T-helper 1 cell treated with Interleukin-12 subunit alpha and Interleukin-12 subunit beta and Interleukin-4 antibody, amounts not matched to agents 30 ng/mL and 1 ng/mL, for 36 hours (primary cell): ENCODE measurements at regions not wholly inside any gene's neighbourhood (a gene's known extent, or its start where the extent isn't known, plus 50 kb on each side); places are given as distances from the start of the nearest gene placed in this dataset.

Source experiments
- intact Hi-C: fragments of 100-400 bp; cut with micrococcal nuclease; formaldehyde crosslinking; loops from one replicate; pipeline ENCODE4 v1.15.1; 2024

DNA sequence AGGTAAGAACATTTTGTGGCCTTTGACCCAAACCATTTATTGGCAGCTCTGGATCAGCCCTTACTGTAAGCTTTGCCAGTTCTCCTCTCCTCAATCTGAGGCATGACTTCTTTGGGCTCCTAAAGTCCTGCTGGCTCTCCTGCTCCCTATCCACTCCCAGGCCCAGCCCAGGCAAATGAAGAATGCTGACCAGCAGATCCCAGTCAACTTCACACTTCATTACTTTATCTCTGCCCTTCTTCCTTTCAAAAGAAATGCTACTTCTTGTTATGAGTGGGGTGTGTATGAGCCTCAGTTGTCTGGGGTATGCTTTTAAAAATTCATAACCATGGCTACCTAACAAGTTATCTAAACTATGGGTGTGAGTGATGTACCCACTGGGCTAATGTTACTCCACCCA, 479.6 kb downstream of the ACTL7B start:
- intact Hi-C loops: no loop called here

DNA sequence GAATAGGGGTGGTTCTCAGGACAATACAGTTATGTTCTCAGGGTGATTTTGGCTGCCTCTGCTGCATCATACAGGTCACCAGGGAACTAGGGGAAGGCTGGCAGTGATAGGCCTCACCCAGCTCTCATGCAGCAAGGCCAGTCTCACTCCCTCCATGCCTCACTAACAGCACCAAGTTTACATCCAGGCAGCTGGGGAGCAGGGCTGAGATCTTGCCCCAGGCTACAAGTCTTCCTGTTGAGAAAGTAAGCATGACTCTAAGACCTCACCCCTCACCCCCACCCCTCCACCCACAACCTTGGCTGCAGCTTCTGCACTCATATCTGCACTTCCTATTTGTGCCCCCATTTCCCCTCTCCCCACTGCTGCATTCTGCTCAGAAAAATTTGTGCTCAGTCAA, 481.2 kb downstream of the ACTL7B start:
- intact Hi-C loops: no loop called here

DNA sequence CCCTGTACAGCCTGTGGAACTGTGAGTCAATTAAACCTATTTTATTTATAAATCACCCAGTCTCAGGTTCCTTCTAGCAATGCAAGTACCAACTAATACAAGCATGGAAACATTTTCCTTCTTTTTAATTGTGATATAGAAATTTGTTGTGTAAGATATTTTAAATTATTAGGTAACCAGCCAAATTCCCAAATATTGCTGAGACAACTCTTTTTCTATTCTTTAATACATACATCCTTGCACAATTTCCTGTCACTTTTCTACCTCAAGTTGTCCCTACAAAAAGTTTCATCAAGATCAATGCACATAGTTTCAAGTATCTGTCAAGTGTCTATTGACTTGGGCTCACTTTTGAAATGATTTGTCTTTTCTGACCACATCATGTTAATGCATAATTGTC, 488.6 kb downstream of the ACTL7B start:
- intact Hi-C loops: no loop called here

DNA sequence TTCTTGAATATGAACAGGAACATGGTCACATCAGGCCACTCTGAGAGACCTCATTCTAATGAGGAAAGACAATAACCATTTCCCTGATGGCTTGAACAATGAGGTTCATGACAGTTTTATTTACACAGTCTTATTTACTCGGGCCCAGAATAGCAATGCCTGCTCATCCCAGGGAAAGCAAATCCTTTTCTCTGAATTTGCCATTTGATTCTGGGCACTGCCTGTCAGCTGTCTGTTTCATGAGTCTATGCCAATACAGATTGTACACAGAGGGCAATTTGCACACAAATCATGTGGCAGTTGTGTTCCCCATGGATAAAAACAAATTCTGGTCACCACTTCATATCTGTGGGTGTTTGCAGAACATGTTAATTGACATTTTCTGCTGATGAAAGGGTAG, 492.5 kb downstream of the ACTL7B start:
- intact Hi-C loops: no loop called here

DNA sequence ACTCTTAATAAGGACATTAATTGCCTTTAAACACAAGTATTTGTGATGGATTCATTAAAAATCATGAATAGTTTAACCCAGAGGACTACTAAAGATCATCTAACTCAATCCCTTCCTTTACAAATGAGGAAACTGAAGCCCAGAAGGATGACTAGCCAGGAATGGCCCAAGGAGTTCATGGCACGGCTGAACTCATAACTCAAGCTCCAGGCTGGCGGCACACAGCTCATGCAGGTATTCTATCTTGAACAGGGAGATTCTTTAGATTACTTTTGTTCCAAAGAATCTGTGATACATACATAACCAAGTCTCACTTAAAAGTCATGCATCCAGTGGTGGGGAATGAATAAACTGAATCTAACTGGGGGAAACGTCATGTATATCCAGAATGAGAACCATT, 495.5 kb downstream of the ACTL7B start:
- intact Hi-C loops: no loop called here

DNA sequence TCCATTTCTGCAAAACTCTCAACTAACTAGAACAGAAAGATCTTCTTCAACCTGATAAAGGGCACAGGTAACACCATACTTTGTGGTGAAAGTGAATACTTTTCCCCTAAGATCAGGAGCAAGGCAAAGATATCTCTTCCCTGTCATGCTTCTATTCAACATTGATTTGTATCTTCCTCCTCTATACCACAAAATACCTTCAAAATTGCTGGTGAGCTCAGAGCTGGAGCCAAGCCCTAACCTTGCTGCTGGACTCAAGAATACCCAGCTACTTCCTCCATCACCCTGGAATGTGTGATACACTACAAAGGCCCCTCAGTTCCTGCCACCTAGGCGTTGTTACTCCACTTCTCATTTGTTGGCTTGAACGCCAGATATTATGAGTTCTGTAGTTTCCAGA, 499.0 kb downstream of the ACTL7B start:
- intact Hi-C loops: no loop called here

DNA sequence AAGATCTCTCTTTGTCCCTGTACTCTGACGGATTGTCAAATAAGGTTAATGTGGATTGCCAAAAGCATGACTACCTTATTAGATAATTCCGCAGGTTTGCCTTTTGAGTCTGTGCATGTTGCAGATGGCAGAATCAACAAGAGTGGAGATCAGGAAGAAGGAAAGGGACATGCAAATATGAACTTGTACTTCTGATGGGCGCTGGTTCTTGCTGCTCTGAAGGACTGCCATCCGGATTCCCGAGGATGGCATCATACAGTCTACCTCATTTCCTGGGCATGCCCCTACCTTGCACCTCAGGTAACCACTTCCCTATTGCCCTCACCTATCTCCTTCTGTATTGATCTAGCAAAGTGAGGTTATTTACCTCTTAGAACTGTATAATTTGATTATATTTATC, 504.2 kb downstream of the ACTL7B start:
- intact Hi-C loops: no loop called here

DNA sequence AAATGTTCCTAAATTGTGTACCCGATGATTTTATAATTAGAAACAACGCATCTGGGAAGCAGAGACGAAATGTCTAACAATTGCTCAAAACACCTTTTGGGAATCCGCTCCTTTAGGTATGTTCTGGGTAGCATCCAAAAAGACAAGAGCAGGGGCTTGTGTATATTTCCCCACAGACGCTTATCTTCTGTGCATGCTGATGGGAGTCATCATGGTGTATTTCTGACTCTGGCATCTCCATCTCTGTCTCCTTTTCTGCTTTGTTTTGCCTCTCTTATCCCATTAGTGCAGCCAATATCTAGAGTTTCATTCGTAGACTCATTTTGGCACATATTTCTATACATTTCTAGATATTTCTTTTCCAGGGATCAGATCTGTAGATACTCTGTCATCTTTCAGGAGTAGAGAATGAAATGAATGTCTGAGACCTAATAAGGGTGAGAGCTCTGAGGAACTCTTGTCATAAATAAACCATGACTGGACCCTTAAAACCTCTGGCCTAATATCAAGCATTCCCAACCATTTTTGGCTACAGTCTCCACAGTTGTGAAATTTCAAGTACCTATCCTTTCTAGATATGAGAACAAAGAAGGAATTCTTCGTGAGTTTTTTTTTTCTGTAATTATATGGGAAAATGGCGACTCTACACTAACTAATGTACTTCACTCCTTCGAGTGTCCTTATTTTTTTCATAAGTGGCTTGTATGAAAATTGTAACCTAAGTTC, 508.2 kb downstream of the ACTL7B start:
- intact Hi-C loops: no loop called here

DNA sequence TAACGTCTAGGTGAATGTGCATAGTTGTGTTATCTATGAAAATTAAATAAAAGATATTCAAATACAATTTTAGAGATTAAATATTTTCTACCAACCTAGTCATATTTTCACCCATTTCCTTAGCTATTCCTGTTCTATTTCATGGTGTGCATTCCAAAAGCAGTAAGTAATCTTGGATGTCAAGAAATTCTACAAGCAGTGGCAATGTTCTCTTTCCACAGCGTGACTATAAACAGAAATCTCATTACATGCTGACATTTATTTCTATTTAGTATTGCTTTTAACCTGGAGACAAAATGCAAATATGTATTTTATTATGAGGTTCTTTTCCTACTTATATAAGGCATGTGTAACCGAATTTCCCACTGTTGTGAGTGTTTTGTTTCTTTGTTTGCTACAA, 510.0 kb downstream of the ACTL7B start:
- intact Hi-C loops: no loop called here

DNA sequence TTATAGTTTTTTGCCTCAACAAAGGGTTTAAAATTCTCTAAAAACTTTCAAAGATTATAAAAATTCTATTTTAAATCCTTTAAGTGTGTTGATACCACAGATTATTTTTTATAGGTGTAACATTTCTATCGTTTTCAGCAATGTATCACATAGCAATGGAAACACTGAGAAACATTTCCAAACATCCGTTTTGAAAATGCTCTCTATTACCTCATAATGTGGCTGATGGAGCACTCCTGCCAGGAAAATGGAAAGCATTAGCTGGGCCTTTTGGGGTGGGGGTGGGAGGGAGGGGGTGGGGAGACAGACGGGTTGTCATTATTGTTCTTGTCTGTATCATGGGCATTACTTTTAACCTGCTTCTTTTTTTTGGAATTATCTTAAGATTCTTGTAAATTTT, 516.5 kb downstream of the ACTL7B start:
- intact Hi-C loops: no loop called here

DNA sequence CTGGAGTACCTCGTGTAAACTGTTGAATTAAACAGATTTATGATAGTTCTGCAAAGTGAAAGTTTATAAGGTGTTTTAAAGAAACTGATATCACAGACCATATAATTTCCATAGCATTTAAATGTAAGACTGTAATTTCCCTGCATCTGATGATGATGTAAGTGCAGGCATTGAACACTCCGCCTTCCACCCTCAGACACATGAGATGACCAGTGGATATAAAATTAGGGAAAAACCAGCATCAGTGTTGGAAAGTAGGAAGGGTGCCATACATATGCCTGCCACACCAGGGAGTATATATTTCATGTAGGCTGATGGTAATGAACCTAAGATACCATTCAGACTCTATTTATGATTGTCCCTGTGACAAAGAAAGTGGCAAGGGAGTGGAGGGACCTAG, 519.2 kb downstream of the ACTL7B start:
- intact Hi-C loops: no loop called here

DNA sequence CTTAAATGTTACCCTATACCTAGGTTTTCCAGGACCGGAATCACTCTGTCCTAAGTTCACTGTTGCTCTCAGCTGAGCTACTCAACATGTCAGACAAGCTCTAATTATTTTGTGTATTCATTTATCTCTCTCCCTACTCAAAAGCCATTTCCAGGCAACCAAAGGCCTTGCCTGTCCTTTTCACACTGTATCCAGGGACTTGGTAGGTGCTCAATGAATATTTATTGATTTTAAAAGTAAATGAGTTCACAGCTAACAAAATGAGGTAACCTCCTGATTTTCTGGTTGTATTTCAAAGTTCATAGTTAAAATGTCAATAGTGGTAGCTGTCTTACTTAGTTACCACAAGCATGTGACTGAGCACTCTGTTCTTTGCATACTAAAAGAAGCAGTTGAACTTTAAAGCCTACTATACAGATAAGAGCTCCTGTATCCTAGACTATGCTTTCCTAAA, 522.2 kb downstream of the ACTL7B start:
- intact Hi-C loops: no loop called here

DNA sequence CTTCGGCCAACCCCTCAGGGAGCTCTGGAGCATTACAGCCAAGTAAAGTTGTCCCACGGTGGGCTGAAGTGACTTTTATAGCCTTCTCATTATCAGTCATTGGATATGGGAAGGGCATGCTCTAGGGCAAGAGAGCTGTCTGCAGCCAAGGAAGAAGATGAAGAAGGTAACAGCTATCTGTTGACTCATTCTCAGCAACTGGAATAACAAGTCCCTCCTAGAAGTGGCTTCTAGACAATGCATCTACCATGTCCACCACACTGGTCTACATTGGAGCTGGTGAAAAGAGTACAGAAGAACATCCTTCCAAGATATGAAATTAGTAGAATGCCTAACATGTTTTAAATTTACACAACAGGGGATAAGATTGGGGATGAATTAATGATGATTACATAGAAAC, 524.2 kb downstream of the ACTL7B start:
- intact Hi-C loops: no loop called here

DNA sequence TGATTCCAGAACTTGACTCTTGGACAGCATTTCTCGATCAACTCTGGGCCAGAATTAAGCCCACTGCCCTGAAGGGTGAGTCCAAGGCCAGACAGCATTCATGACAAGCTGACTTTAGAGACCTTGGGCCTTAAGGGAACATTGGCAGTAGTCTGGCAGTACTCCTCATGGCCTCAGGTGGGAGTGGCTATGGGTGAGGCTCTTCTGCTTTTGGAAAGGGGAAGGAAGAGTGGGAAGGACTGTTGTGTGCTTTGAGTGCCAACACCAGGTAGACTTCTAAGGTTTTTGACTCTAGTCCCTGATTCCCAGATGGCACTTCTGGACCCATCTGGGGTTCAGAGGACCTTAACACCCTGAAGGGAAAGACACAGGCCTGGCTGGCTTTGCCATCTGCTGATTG, 530.4 kb downstream of the ACTL7B start:
- intact Hi-C loops: no loop called here

DNA sequence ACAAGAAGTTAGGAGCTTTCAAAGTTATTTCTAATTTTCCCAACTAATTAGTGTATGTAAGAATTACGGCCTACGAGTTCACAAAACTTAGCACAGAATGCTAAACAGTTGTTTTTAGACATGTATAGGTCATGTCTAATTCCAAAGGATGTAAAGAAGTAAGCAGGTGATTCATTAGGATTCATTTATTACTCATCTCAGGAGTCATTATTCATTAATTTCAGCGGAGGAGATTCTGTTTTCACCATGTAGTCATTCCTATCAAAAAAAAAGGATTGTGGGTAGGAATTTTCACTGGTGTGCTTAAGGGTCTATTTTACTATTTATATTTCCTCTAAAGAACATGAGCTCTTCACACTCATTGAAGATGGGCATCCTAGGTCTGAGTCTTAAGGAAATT, 532.2 kb downstream of the ACTL7B start:
- intact Hi-C loops: no loop called here

DNA sequence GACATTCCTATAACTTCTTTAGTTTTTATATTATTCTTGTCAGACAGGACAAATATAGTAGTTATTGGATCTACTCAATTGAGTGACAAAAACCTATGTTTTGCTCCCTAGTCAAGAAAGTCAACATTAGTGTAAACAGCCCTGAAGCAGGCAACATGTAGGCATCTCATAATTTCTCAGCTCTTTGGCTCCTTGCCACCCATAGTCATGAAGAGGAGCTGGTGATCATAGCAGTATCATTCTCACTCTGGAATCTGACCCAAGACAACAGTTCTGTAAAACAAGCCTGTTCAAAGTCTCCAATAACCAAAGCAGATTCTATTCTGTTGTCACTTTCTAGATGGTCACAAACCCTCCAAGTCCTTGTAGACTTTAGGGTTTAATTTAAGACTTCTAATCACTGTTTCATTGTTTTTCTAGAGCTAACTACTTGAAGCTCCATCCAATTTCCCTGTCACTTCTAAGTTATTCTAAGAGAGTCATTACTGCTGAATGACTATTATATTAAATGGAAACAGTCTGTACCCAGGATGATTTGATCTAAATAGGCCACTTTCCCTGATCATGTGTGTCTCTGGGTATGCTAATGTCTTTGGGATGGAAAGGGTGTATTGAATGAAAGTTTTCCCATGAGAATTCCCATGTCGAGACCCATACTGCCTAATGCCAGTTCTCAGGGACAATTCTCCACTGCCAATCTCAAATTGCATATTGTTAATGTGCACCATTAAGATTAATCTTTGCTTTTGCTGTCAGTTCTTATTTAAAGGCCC, 533.3 kb downstream of the ACTL7B start:
- intact Hi-C loops: no loop called here

DNA sequence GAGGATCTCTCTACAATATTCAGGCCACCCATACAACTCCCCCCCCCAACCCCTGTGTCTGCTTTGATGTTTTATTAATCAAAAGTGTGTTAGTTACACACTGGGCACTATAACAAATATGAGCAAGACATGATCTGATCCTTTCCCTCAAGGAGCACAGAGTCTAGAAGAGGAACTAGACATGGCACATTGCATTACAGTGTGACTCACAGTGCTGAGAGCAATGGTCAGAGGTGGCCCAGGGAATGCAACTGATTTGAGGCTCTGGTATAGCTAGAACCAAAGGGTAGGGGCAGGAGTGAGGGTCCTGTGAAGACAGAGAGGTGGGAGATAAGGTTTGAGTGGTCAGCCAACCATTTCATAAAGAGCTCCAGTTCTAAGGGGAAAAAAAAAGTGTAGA, 539.2 kb downstream of the ACTL7B start:
- intact Hi-C loops: no loop called here

DNA sequence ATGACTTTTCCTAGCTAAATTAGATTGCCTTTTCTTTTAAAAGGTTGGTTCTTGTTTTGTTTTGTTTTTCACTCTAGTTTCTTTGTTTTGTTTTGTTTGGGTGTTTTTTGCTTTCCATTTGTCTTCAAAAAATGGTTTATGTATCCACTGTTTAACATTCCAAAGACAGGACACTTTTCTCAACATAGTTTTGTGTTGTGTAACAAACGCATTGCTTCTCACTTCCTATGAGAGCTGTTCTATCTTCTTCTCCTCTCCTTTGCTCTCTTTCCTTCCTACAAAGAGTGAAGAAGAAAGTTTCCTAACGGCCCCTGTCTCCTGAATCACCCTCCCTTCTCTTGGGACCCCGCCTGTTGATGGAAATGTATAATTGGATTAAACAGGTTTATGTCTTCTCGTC, 539.7 kb downstream of the ACTL7B start:
- intact Hi-C loops: no loop called here

DNA sequence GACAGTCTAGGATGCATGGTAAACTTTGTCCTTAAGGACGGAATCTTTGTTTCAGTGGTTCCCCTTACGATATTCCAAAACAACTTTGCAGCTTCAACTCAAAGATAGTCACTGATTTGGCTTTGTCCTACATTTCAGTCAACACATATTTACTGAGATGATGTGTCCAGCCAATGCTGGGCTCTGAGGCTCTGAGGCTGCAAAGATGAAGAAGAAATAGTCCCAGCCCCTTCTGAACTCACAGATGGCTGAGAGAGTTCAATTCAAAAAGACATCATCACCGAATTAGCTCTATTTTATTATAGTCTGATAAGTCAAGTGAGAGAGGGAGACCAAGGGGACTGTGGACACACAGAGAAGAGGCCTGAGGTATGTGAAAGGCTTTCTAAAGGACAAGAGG, 544.0 kb downstream of the ACTL7B start:
- intact Hi-C loops: no loop called here

DNA sequence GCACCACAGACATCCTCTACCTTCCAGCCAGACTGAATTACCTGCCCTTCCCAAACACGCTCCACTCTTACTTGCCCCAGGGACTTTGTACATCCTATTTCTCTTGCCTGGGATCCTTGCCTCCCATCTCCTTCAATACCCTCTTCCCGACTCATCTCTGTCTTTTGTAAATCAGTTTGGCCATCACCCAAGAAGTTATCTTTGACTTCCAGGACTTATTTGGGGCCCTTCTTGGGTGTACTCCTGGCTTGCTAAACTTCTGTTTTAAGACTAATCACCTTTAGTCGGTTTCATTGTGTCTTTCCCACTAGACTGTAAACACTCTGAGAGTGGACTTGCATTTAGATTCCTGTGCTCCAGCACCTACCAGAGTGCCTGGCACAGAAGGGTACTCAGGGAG, 545.6 kb downstream of the ACTL7B start:
- intact Hi-C loops: no loop called here

DNA sequence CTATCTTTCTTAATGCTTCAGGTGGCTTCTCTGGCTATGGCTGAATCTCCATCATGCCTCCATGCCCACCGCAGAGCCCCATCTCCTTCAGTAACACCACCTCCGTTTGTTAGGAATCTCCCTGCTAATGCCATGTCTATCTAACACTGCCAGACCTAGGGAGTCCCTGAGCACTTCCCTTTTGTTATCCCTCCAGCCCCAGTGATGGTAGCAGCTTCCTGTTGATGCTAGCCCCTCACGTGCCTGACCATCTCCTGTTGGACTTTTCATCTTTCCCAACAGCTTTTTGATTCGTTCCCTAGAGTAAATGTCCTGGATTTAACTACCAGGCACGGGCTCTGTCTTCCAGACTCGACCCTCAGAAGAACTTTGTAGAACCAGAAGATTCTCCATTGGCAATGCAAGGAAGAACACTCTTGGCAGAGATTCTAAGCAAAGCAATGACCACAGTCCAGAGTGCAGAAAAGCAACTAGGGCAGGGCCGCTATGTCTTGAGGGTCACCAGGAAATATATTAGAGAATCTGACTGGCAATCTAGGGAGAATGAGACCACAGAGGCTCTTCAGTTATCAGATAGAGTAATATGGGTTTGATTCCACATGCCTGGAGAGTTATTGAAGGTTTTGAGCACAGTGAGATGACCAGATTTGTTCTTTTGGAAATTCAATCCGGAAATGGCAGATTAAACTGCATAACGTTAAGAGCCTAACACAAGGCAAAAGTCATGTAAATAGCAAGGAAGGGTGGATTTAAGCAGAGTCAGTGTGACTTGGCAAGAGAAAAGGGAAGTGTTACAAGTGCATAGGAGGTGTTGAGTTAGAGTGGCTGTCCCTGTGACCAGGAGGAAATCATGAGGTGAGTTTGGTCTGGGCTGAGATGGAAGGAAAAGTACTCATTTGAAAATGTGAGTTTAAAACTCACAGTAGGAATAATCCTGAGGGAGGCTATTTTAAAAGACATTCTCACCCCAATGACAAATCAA, 555.2 kb downstream of the ACTL7B start:
- intact Hi-C loops: no loop called here

DNA sequence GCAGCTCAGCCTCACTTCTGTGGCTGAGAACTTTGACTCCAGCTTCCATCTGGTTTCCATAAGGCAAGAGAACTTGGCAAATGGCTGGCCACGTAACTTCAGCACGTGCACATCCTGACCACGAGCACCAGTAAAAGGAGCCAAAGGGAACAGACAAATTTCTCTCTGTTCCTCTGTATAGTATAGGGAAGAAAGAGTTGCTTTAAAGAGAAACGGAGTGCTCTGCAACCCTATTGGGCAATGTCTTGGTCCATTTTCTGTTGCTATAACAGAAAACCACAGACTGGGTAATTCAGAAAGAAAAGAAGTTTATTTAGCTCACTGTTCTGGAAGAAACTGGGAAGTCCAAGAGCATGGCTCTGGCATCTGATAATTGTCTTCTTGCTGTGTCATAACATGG, 558.7 kb downstream of the ACTL7B start:
- intact Hi-C loops: no loop called here
